PC-9 (cell line): ENCODE measurements at regions not wholly inside any gene's neighbourhood (a gene's known extent, or its start where the extent isn't known, plus 50 kb on each side); places are given as distances from the start of the nearest gene placed in this dataset.

Experiments
- BruUV-seq: library from RNA; stranded (reverse); fragments of 400-500 nt; replicated peaks from 2 replicates; lab custom pipeline; 2021; lab: Mats Ljungman, UMichigan
- CTCF ChIA-PET: fragments of 300-600 bp; sonication (Branson Sonifier 250); formaldehyde crosslinking; loops from one replicate; lab custom pipeline; 2022; ENCODE audit warnings: antibody characterized with exemption; lab: Charles Lee
- POLR2A ChIA-PET: fragments of 300-600 bp; sonication (Branson Sonifier 250); formaldehyde crosslinking; loops from one replicate; lab custom pipeline; 2022; ENCODE audit warnings: antibody characterized with exemption; ENCODE audit not compliant: unreplicated experiment; lab: Charles Lee
- DNase-seq, 2 experiments: peaks; one replicate each; pipeline versions ENCODE4 v3.0.0 to v3.0.0-alpha.2; 2015 to 2022; ENCODE audit warnings: mixed read lengths in 1 of 2
- H2AFZ ChIP-seq: fragments of 200-600 bp; sonication (generic); 2 replicates; pipeline ENCODE4 v1.8.1; 2017; ENCODE audit warnings: antibody characterized with exemption
- H3F3A ChIP-seq: fragments of 200-600 bp; sonication (generic); 2 replicates; pipeline ENCODE4 v1.8.1; 2017; ENCODE audit warnings: antibody characterized with exemption, mild to moderate bottlenecking, low read depth; ENCODE audit not compliant: insufficient read depth
- H3K27ac ChIP-seq: fragments of 200-600 bp; sonication (generic); 2 replicates; pipeline ENCODE4 v1.6.1; 2016; ENCODE audit warnings: mixed run types
- H3K27me3 ChIP-seq: fragments of 200-600 bp; sonication (generic); 2 replicates; pipeline ENCODE4 v1.6.1; 2016; ENCODE audit warnings: low read depth, mixed run types; ENCODE audit not compliant: insufficient read depth
- H3K36me3 ChIP-seq: fragments of 200-600 bp; sonication (generic); 2 replicates; pipeline ENCODE4 v1.6.1; 2016; ENCODE audit warnings: low read depth, mixed run types
- H3K4me1 ChIP-seq: fragments of 200-600 bp; sonication (generic); replicated peaks from 2 replicates; pipeline ENCODE4 v1.6.1; 2016; ENCODE audit warnings: mixed run types; ENCODE audit not compliant: insufficient read depth
- H3K4me2 ChIP-seq: fragments of 200-600 bp; sonication (generic); 2 replicates; pipeline ENCODE4 v1.6.1; 2017; ENCODE audit warnings: mixed run types
- H3K4me3 ChIP-seq: fragments of 200-600 bp; sonication (generic); 2 replicates; pipeline ENCODE4 v1.6.1; 2016; ENCODE audit warnings: mixed run types
- H3K79me2 ChIP-seq: fragments of 200-600 bp; sonication (generic); 2 replicates; pipeline ENCODE4 v1.6.1; 2017; ENCODE audit warnings: low read depth, mixed run types
- H3K9me2 ChIP-seq: fragments of 200-600 bp; sonication (generic); 2 replicates; pipeline ENCODE4 v1.8.1; 2017; ENCODE audit warnings: mild to moderate bottlenecking; ENCODE audit not compliant: insufficient read depth
- H3K9me3 ChIP-seq: fragments of 200-600 bp; sonication (generic); 2 replicates; pipeline ENCODE4 v1.8.1; 2016; ENCODE audit warnings: low read depth; ENCODE audit not compliant: insufficient read depth
- H4K20me1 ChIP-seq: fragments of 200-600 bp; sonication (generic); 2 replicates; pipeline ENCODE4 v1.8.1; 2017; ENCODE audit not compliant: insufficient read depth
- CTCF ChIP-seq: fragments of 200-600 bp; sonication (generic); conservative IDR thresholded peaks from 2 replicates; pipeline ENCODE4 v1.6.1; 2017; ENCODE audit warnings: mixed run types, antibody characterized with exemption, mild to moderate bottlenecking, moderate library complexity
- EZH2 ChIP-seq: fragments of 200-600 bp; sonication (generic); IDR thresholded peaks from 2 replicates; pipeline ENCODE4 v1.8.0; 2017; ENCODE audit warnings: antibody characterized with exemption, low read depth
- intact Hi-C: fragments of 100-400 bp; cut with micrococcal nuclease; formaldehyde crosslinking; loops from one replicate; pipeline ENCODE4 v1.10.0; 2022; ENCODE audit not compliant: unreplicated experiment

GRCh38 chr14:82740547-82740946 is 1206.9 kb upstream of the SEL1L start:
- Histone ChIP-seq H4K20me1 (no peaks in the 10 kb centered on the region), H3K9me3 (no peaks in the 10 kb centered on the region), H3F3A (no peaks in the 10 kb centered on the region), H3K27me3 (no peaks in the 10 kb centered on the region), H3K9me2 (no peaks in the 10 kb centered on the region), H2AFZ (no peak overlapping the region), H3K4me1 (no peaks in the 10 kb centered on the region), H3K27ac (no peak overlapping the region), H3K4me3 (no peak overlapping the region), H3K36me3 (no peaks in the 10 kb centered on the region), H3K4me2 (no peak overlapping the region), H3K79me2 (no peaks in the 10 kb centered on the region)
- no TSS peak for BruUV-seq
- intact Hi-C loops = no loop called here
- no peak for TF ChIP-seq EZH2
- no peak for TF ChIP-seq CTCF
- POLR2A ChIA-PET = no interaction called here
- DNase-seq = no peak
- CTCF ChIA-PET = no interaction called here

- H4K20me1 ChIP-seq = no peaks in the 10 kb centered on the region
- H3K27ac ChIP-seq = no peak overlapping the region
- no TSS peak for BruUV-seq
- no peaks in the 10 kb centered on the region for H3K79me2 ChIP-seq
- no peak overlapping the region for H3K4me3 ChIP-seq
- no peak overlapping the region for H3K4me2 ChIP-seq
- no peaks in the 10 kb centered on the region for H3K36me3 ChIP-seq
- no peaks in the 10 kb centered on the region for H3K9me3 ChIP-seq
- H3K4me1 ChIP-seq = no peaks in the 10 kb centered on the region
- H3K9me2 ChIP-seq = no peaks in the 10 kb centered on the region
- no peak for DNase-seq
- H2AFZ ChIP-seq = no peak overlapping the region
- H3K27me3 ChIP-seq = no peaks in the 10 kb centered on the region
- CTCF ChIA-PET = no interaction called here
- intact Hi-C loops = no loop called here
- TF ChIP-seq EZH2 (no peak), CTCF (no peak)
- no peaks in the 10 kb centered on the region for H3F3A ChIP-seq
- POLR2A ChIA-PET = no interaction called here
Measured at GRCh38 chr14:82755476-82755875, 1221.8 kb upstream of the SEL1L start.

- BruUV-seq = no TSS peak
- DNase-seq = no peak
- POLR2A ChIA-PET = no interaction called here
- H3K4me3 ChIP-seq = no peak overlapping the region
- no peaks in the 10 kb centered on the region for H3K27me3 ChIP-seq
- H2AFZ ChIP-seq = no peak overlapping the region
- no peak overlapping the region for H3K27ac ChIP-seq
- H3K9me2 ChIP-seq = no peaks in the 10 kb centered on the region
- no peaks in the 10 kb centered on the region for H3F3A ChIP-seq
- H3K79me2 ChIP-seq = no peaks in the 10 kb centered on the region
- intact Hi-C loops = no loop called here
- no peaks in the 10 kb centered on the region for H3K9me3 ChIP-seq
- H4K20me1 ChIP-seq = no peaks in the 10 kb centered on the region
- CTCF ChIA-PET = no interaction called here
- no peaks in the 10 kb centered on the region for H3K36me3 ChIP-seq
- no peak overlapping the region for H3K4me2 ChIP-seq
- TF ChIP-seq CTCF (no peak), EZH2 (no peak)
- H3K4me1 ChIP-seq = no peaks in the 10 kb centered on the region
Measured at GRCh38 chr14:82755923-82756322, 1222.3 kb upstream of the SEL1L start.
